ENCODE measurements at regions not wholly inside any gene's neighbourhood (a gene's known extent, or its start where the extent isn't known, plus 50 kb on each side); places are given as distances from the start of the nearest gene placed in this dataset.
"Not testable (repeated sequence)": the region's sequence is repeated elsewhere in the genome, so short reads cannot be mapped to it uniquely, and the experiment has no call there.

- ChIA-PET POLR2A (ENCODE audit: low non-redundant PET) (no interaction called here), CTCF (no interaction called here)
- TF ChIP-seq, protein P1, sequence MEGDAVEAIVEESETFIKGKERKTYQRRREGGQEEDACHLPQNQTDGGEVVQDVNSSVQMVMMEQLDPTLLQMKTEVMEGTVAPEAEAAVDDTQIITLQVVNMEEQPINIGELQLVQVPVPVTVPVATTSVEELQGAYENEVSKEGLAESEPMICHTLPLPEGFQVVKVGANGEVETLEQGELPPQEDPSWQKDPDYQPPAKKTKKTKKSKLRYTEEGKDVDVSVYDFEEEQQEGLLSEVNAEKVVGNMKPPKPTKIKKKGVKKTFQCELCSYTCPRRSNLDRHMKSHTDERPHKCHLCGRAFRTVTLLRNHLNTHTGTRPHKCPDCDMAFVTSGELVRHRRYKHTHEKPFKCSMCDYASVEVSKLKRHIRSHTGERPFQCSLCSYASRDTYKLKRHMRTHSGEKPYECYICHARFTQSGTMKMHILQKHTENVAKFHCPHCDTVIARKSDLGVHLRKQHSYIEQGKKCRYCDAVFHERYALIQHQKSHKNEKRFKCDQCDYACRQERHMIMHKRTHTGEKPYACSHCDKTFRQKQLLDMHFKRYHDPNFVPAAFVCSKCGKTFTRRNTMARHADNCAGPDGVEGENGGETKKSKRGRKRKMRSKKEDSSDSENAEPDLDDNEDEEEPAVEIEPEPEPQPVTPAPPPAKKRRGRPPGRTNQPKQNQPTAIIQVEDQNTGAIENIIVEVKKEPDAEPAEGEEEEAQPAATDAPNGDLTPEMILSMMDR (conservative IDR thresholded peaks at IDR 0.05; ENCODE audit: low read depth) = no peak
Observed at GRCh38 chr3:26460985-26461384, 161.6 kb upstream of the LRRC3B start.

DNA sequence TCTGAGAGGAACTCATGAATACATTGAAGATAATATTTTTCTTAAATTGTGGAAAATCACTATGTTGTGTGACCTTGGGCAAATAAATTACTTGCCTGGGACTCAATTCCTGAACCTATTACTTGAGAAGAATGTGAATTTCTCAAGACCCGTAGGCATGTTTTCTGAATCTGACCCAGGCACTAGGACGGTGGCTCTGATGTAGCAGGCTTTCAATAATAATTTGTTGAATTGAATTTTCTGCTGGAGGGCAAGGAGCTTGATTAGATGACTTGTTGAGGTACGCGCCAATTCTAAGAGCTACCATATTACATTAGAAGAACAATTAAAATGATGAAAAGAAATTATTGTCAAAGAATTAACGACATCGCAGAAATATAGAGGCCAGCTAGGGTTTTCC lies 150.2 kb upstream of the LRRC3B start:
- POLR2A ChIA-PET (ENCODE audit: low non-redundant PET) = no interaction called here
- no peak for DNase-seq (ENCODE audit: low spot score)
- CTCF ChIA-PET = no interaction called here

More at GRCh38 chr3:26460985-26461384, 161.6 kb upstream of the LRRC3B start:
- no peak for DNase-seq (ENCODE audit: low spot score)
- no peak overlapping the region for H3K27ac ChIP-seq

DNA sequence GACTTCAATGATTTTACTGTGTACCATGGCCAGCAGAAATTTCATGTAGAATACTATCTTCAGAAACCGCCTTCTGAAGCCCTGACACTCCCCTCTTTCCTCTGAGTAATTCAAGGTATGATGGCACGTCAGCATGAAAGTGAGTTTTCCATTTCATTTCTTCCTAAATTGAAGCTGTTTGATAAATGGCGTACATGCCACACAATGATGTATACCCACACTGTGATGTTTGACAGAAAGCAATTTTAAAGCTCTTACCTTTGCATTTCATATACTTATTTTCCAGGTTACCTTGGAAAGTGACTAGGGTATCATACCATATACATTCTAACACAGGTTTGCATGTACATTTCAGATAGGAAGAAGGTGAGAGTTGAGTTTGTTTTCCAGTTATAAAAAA lies 147.9 kb upstream of the LRRC3B start:
- ChIA-PET CTCF (interaction anchor here (0.6 kb wide), 1 partner anchor 42 kb away, joined by 4 read pairs; no protein-coding TSS in a partner anchor), POLR2A (ENCODE audit: low non-redundant PET) (no interaction called here)
- no peak for DNase-seq (ENCODE audit: low spot score)
- no peak overlapping the region for H3K27ac ChIP-seq
- TF ChIP-seq, protein P1 (conservative IDR thresholded peaks at IDR 0.05; ENCODE audit: low read depth) = no peak

More for the DNA sequence above, 150.2 kb upstream of the LRRC3B start:
- no peak overlapping the region for H3K27ac ChIP-seq
- TF ChIP-seq, protein P1 (conservative IDR thresholded peaks at IDR 0.05; ENCODE audit: low read depth) = no peak

- POLR2A ChIA-PET (ENCODE audit: low non-redundant PET) = no interaction called here
- H3K27ac ChIP-seq = no peak overlapping the region
- TF ChIP-seq, protein P1 (conservative IDR thresholded peaks at IDR 0.05; ENCODE audit: low read depth) = no peak
- CTCF ChIA-PET = no interaction called here
- no peak for DNase-seq (ENCODE audit: low spot score)
Observed at GRCh38 chr3:26480377-26480776, 142.2 kb upstream of the LRRC3B start.

DNA sequence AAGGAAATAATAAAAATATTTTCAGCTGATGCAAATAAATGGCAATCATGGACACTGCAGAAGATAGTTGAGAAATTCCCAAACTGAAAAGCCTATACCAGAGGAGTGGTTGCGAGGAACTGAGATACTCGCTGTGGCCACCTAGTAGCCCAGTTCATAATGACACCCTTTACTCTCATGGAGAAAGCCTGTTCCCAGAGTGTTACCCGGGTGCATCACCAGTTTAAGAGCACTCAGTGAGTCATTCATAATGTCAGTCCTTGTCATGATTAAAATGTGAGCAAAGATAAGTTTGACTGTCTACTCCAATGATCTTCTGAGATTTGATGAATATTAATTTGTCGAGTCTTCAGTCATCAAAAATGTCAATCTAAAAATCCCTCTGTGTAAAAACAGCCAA lies 138.4 kb upstream of the LRRC3B start:
- DNase-seq (ENCODE audit: low spot score) = no peak
- POLR2A ChIA-PET (ENCODE audit: low non-redundant PET) = no interaction called here
- TF ChIP-seq, protein P1 (conservative IDR thresholded peaks at IDR 0.05; ENCODE audit: low read depth) = no peak
- no peak overlapping the region for H3K27ac ChIP-seq
- CTCF ChIA-PET = no interaction called here

DNA sequence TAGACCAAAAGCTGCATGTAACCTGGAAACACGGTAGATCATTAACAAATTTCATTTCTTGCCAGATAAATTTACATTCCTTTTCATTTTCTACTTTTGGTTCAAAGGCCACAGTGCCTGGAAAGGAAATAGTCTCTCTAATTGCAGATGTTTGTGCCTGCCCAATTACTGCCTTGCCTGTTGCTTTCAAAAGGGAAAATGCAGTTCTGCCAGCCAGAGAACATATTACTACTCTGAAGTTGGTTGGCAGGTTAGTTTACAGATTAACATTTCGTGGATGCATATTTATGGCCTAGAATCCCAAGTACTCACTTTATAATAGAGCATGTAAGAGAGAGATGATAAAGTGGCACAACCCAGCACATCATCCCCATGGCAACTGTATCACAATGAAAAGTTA lies 124.3 kb upstream of the LRRC3B start:
- ChIA-PET CTCF (no interaction called here), POLR2A (ENCODE audit: low non-redundant PET) (no interaction called here)
- TF ChIP-seq, protein P1 (conservative IDR thresholded peaks at IDR 0.05; ENCODE audit: low read depth) = no peak
- DNase-seq (ENCODE audit: low spot score) = no peak
- H3K27ac ChIP-seq = no peak overlapping the region

DNA sequence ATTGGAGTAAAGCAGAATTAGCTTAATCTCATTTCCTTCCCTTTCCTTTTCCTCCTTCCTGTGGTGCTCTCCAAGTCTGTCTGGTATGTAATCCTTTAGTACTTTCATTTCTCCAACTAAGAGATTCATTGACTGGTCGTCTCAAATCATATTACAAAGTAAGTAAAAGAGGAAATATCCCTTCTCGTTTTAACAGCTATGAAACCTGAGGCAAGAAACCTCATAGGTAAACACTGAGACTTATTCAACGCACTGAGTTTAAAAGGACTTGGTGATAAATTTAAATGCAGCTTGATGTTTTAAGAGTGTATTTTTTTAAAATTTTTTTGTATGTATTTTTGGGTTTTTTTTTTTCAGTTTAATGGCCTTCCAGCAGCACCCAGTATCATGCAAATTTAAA lies 117.2 kb upstream of the LRRC3B start:
- ChIA-PET CTCF (interaction anchor here (0.6 kb wide), 1 partner anchor 1597 kb away, joined by 4 read pairs; no protein-coding TSS in a partner anchor), POLR2A (ENCODE audit: low non-redundant PET) (no interaction called here)
- no peak overlapping the region for H3K27ac ChIP-seq
- DNase-seq (ENCODE audit: low spot score) = no peak
- TF ChIP-seq, protein P1 (conservative IDR thresholded peaks at IDR 0.05; ENCODE audit: low read depth) = no peak

DNA sequence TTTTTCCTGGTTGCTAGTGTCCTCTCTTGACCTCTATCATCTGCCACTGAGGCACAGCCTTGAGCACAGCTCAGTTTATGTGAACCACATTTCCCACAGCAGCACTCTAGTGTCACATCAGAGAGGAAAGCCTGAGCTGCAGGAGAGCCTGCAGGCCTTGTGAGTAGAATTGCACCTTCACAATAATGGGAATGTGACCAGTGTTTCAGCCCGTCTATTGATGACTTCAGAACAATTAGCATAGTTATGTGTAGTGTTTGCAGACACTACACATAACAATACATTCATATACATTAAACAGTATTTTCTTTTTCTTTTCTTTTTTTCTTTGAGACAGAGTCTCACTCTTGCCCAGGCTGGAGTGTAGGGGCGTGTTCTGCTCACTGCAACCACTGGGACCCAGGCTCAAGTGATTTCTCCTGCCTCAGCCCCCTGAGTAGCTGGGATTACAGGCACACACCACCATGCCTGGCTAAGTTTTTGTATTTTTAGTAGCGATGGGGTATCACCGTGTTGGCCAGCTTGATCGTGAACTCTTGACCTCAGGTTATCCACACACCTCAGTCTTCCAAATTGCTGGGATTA lies 108.0 kb upstream of the LRRC3B start:
- CTCF ChIA-PET; DNase-seq (ENCODE audit: low spot score); POLR2A ChIA-PET (ENCODE audit: low non-redundant PET); H3K27ac ChIP-seq: not testable (repeated sequence)

Data from RWPE1 (cell line).